ENCODE measurements at regions not wholly inside any gene's neighbourhood (a gene's known extent, or its start where the extent isn't known, plus 50 kb on each side); places are given as distances from the start of the nearest gene placed in this dataset.
"Not testable (repeated sequence)": the region's sequence is repeated elsewhere in the genome, so short reads cannot be mapped to it uniquely, and the experiment has no call there.

- ATAC-seq = no peak
Measured at GRCh38 chr6:3921663-3922062, 72.5 kb downstream of the FAM50B start.

GRCh38 chr6:3922619-3923018 lies 73.4 kb downstream of the FAM50B start:
- not testable (repeated sequence) for ATAC-seq

GRCh38 chr6:3925223-3926149 lies 76.3 kb downstream of the FAM50B start:
- ATAC-seq = not testable (repeated sequence)

- ATAC-seq = no peak
Measured at GRCh38 chr6:3926150-3926482, 76.9 kb downstream of the FAM50B start.

GRCh38 chr6:3928111-3928510 lies 78.9 kb downstream of the FAM50B start:
- no peak for ATAC-seq

- ATAC-seq = no peak
Measured at GRCh38 chr6:3929281-3929798, 80.2 kb downstream of the FAM50B start.

- ATAC-seq = no peak
Measured at GRCh38 chr6:3937438-3937837, 88.3 kb downstream of the FAM50B start.

GRCh38 chr6:3938715-3939367 lies 89.7 kb downstream of the FAM50B start:
- no peak for ATAC-seq

- ATAC-seq = no peak
Measured at GRCh38 chr6:3939368-3939958, 90.3 kb downstream of the FAM50B start.

GRCh38 chr6:3939964-3940363 lies 90.8 kb downstream of the FAM50B start:
- ATAC-seq = no peak

GRCh38 chr6:3940703-3941102 lies 91.5 kb downstream of the FAM50B start:
- ATAC-seq = no peak

GRCh38 chr6:3943331-3943765 lies 94.2 kb downstream of the FAM50B start:
- no peak for ATAC-seq

GRCh38 chr6:3944246-3944645 lies 95.1 kb downstream of the FAM50B start:
- ATAC-seq = no peak

- no peak for ATAC-seq
Measured at GRCh38 chr6:3946778-3947177, 97.6 kb downstream of the FAM50B start.

GRCh38 chr6:3948866-3949265 lies 99.7 kb downstream of the FAM50B start:
- no peak for ATAC-seq

GRCh38 chr6:3949521-3949920 lies 100.3 kb downstream of the FAM50B start:
- ATAC-seq = no peak

- no peak for ATAC-seq
Measured at GRCh38 chr6:3956054-3956453, 106.9 kb downstream of the FAM50B start.

GRCh38 chr6:3957321-3957720 lies 108.1 kb downstream of the FAM50B start:
- ATAC-seq = no peak

- no peak for ATAC-seq
Measured at GRCh38 chr6:3958255-3958654, 109.1 kb downstream of the FAM50B start.

- no peak for ATAC-seq
Measured at GRCh38 chr6:3959385-3959784, 110.2 kb downstream of the FAM50B start.

- no peak for ATAC-seq
Measured at GRCh38 chr6:3960754-3961361, 111.7 kb downstream of the FAM50B start.

GRCh38 chr6:3961581-3962215 lies 112.5 kb downstream of the FAM50B start:
- ATAC-seq = no peak
